Activated T-cell treated with anti-CD3 and anti-CD28 coated beads, Interleukin-2, amount 50 U/mL, for 72 hours (primary cell): ENCODE measurements at regions not wholly inside any gene's neighbourhood (a gene's known extent, or its start where the extent isn't known, plus 50 kb on each side); places are given as distances from the start of the nearest gene placed in this dataset.

ENCODE experiments used
- ATAC-seq, 2 donors: fragments of 150-1000 bp; cut with Tn5 transposase; replicated peaks in 1 of 2; 2 replicates each; pipeline ENCODE4 v1.10.0; 2021; ENCODE audit warnings: moderate library complexity in 2 of 2, mild to moderate bottlenecking in 1 of 2
- DNase-seq, 2 donors: peaks; one replicate each; pipeline ENCODE4 v3.0.0; 2021 to 2022; ENCODE audit warnings: mixed read lengths in 1 of 2
- H3K27ac Mint-ChIP-seq: one replicate; pipeline ENCODE4 v1.8.0; 2022; ENCODE audit warnings: mild to moderate bottlenecking, moderate library complexity, mixed read lengths
- H3K27me3 Mint-ChIP-seq: one replicate; pipeline ENCODE4 v1.8.0; 2022; ENCODE audit warnings: low read depth, mixed read lengths
- H3K36me3 Mint-ChIP-seq, 2 donors: one replicate each; pipeline ENCODE4 v1.8.0; 2022; ENCODE audit warnings: mixed read lengths in 2 of 2, mild to moderate bottlenecking in 1 of 2; ENCODE audit not compliant: insufficient read depth in 2 of 2
- H3K4me1 Mint-ChIP-seq: one replicate; pipeline ENCODE4 v1.8.0; 2022; ENCODE audit warnings: low read depth, mixed read lengths
- H3K4me3 Mint-ChIP-seq, 2 donors: one replicate each; pipeline ENCODE4 v1.8.0; 2022; ENCODE audit warnings: mild to moderate bottlenecking in 2 of 2, mixed read lengths in 2 of 2, moderate library complexity in 2 of 2
- H3K9me3 Mint-ChIP-seq, 2 donors: one replicate each; pipeline ENCODE4 v1.8.0; 2022; ENCODE audit warnings: mixed read lengths in 2 of 2

DNA sequence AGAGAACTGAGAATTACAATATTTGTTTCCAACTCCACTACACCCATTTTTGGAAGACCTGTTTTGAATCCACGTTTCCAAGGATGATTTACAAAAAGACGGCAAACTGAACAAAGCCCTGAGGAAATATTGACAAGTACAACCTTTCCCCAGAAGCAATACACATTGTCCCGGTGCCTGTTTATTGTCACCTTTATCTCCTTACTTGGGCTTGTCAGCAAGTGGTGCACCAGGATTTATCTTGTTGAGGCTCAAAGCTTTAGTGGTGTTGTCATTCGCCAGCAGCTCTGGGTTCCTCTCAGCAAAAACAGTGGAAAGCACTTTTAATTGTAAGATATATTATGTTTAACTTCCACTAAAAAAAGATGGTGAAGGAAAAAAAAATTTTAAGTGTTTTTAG lies 1191.9 kb upstream of the TENM4 start:
- ATAC-seq (no peak), DNase-seq (no peak)
- peaks cover 4 to 6% of the 10 kb centered on the region in 2 donors for H3K9me3 Mint-ChIP-seq
- no peak overlapping the region for H3K4me3 Mint-ChIP-seq
- H3K4me1 Mint-ChIP-seq: no peaks in the 10 kb centered on the region
- H3K36me3 Mint-ChIP-seq: no peaks in the 10 kb centered on the region
- no peak overlapping the region for H3K27ac Mint-ChIP-seq
- H3K27me3 Mint-ChIP-seq: no peaks in the 10 kb centered on the region

DNA sequence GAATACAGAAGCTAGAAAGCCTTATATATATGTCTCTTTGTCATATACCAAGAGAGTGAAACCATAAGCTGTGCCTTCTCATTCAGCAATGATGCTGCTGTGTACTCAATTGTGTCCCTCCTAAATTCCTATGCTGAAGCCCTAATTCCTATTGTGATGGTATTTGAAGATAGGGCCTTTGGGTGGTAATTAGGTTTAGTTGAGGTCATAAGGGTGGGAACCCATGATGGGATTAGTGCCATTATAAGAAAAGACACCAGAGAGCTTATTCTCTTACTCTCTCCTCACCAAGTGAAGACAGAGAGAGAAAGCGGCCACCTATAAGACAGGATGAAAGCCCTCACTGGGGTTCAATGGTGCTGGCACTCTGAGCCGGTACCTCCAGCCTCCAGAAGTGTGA lies 1191.3 kb upstream of the TENM4 start:
- H3K27me3 Mint-ChIP-seq: no peaks in the 10 kb centered on the region
- no peak for DNase-seq
- H3K4me3 Mint-ChIP-seq: no peak overlapping the region
- no peaks in the 10 kb centered on the region for H3K36me3 Mint-ChIP-seq
- no peaks in the 10 kb centered on the region for H3K4me1 Mint-ChIP-seq
- H3K9me3 Mint-ChIP-seq: peaks cover 4 to 6% of the 10 kb centered on the region in 2 donors
- H3K27ac Mint-ChIP-seq: no peak overlapping the region
- no peak for ATAC-seq

DNA sequence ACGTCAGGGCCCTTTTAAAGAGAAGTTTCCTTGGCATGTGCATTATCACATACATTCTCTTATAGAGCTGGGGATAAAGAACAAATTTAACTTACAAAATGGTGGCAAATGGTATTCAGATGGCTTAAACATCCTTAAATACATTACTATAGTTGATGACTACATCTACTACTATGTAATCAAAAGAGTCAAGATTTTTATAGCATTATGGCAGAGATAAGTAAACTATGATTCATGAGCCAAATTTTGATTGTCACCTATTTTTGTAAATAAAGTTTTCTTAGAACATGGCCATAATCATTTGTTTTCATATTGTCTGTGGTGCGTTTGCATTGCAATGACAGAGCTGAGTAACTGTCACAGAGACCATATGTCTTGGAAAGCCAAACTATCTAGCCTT lies 1188.6 kb upstream of the TENM4 start:
- DNase-seq (no peak), ATAC-seq (no peak)
- no peak overlapping the region for H3K4me3 Mint-ChIP-seq
- no peaks in the 10 kb centered on the region for H3K27me3 Mint-ChIP-seq
- H3K4me1 Mint-ChIP-seq: no peaks in the 10 kb centered on the region
- H3K9me3 Mint-ChIP-seq: peaks cover 0 to 3% of the 10 kb centered on the region in 2 donors
- no peaks in the 10 kb centered on the region for H3K36me3 Mint-ChIP-seq
- no peak overlapping the region for H3K27ac Mint-ChIP-seq

DNA sequence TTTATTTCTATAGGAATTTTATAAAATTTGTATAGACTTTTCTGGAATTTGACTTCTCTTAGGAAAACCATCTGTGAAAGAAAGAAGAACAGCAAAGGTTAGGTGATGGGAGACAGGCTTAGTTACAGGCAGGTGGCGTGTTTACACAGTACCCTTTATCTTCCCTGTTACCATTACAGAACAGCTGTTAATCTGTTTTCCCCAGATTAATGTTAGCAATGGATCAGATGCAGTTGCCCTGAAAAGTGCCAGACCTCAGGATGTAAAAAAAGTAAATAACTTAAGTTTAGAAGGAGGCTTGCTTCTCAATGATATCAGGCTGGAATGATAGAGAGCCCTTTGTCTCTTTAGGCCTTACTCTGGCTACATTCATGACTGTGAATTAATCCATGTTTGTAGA lies 1186.5 kb upstream of the TENM4 start:
- H3K4me3 Mint-ChIP-seq: no peak overlapping the region

DNA sequence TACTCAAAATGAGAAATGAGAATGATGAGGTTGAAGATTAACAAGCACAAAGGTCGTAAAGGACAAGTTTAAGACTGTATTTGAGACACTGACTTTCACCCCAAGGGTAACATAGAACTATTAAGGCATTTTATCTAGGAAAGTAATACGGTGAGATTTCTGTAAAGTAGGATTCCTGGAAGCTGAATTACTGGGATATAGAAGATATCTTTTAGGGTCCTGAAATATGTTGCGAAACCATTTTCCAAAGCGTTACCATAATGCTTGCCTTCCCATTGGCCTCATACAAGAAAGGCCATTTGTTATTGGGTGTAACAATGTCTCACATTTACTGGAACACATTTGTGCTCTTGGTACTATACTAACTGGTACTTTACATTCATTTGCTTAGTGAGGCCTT lies 1185.9 kb upstream of the TENM4 start:
- H3K9me3 Mint-ChIP-seq: peaks cover 3 to 5% of the 10 kb centered on the region in 2 donors

More for the DNA sequence above, 1186.5 kb upstream of the TENM4 start:
- no peaks in the 10 kb centered on the region for H3K4me1 Mint-ChIP-seq
- no peak for DNase-seq
- peaks cover 3 to 5% of the 10 kb centered on the region in 2 donors for H3K9me3 Mint-ChIP-seq
- H3K36me3 Mint-ChIP-seq: no peaks in the 10 kb centered on the region
- H3K27me3 Mint-ChIP-seq: no peaks in the 10 kb centered on the region
- H3K27ac Mint-ChIP-seq: no peak overlapping the region
- ATAC-seq: no peak

DNA sequence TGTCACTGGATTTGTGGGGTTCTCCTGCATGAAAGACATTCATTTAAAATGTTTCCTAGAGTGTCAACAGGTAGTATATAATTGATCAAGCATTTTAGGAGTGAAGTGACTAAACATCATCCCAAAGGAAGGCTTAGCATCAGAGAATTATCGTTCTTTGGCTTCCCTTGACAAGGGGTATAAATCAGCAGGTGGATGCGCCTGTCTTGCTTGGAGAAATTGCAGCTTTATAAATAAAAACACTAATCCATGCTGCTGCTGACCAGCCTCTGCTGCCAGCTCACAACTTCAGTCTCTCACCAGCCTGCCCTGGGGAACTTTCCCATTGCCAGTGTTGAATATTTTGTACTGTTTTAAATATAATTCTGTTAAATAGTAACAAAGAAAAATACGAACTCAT lies 1184.7 kb upstream of the TENM4 start:
- Mint-ChIP-seq H3K27me3 (no peaks in the 10 kb centered on the region), H3K4me3 (no peak overlapping the region), H3K36me3 (no peaks in the 10 kb centered on the region), H3K27ac (no peak overlapping the region), H3K4me1 (no peaks in the 10 kb centered on the region), H3K9me3 (peaks cover 3 to 5% of the 10 kb centered on the region in 2 donors)
- ATAC-seq: no peak
- DNase-seq: no peak

More for the DNA sequence above, 1185.9 kb upstream of the TENM4 start:
- no peak overlapping the region for H3K4me3 Mint-ChIP-seq
- H3K36me3 Mint-ChIP-seq: no peaks in the 10 kb centered on the region
- no peak overlapping the region for H3K27ac Mint-ChIP-seq
- no peaks in the 10 kb centered on the region for H3K4me1 Mint-ChIP-seq
- ATAC-seq: no peak
- no peak for DNase-seq
- no peaks in the 10 kb centered on the region for H3K27me3 Mint-ChIP-seq

DNA sequence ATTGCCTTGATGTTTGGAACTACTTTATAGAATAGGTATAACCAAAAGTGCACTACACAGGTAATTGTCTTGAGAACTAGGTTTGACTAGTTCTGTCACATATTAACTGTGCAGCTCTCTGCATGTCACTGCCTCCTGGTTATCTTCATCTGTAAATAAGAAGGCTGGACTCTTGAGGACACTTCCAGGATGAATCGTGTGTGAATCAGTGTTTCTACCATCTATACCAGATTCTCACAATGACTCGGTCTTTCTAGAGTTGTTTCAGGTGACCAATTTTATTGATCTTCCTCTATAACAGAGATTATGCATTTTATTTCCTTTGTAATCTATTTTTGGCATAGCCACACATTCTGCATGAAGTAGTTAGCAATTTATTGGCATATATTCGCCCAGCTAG lies 1181.0 kb upstream of the TENM4 start:
- H3K27me3 Mint-ChIP-seq: no peaks in the 10 kb centered on the region
- H3K4me1 Mint-ChIP-seq: no peaks in the 10 kb centered on the region
- H3K27ac Mint-ChIP-seq: no peak overlapping the region
- DNase-seq (no peak), ATAC-seq (no peak)
- no peak overlapping the region for H3K4me3 Mint-ChIP-seq
- peaks cover 0 to 1% of the 10 kb centered on the region in 2 donors for H3K36me3 Mint-ChIP-seq
- peaks cover 2 to 11% of the 10 kb centered on the region in 2 donors for H3K9me3 Mint-ChIP-seq

DNA sequence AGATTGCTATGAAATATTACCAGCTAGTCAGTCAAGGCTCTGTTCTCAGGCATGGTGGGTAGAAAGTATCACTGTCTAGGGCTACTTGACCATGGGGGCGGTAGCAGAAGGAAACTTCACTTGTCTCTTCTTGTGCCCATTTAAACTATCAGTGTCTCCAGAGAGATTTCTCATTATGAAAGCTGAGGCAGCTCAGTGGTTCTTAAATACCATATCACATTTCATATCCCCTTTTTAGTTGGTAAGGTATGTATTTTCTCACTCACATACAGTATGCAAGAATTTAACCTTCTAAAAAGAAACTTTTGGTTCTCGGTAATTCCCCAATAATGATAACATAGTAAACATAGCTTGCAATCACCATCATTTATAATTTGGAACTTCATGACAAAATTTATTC lies 1180.0 kb upstream of the TENM4 start:
- no peak for DNase-seq
- no peak for ATAC-seq
- H3K27ac Mint-ChIP-seq: no peak overlapping the region
- no peaks in the 10 kb centered on the region for H3K4me1 Mint-ChIP-seq
- H3K27me3 Mint-ChIP-seq: no peaks in the 10 kb centered on the region
- H3K36me3 Mint-ChIP-seq: peaks cover 0 to 1% of the 10 kb centered on the region in 2 donors
- H3K9me3 Mint-ChIP-seq: peaks cover 2 to 11% of the 10 kb centered on the region in 2 donors
- no peak overlapping the region for H3K4me3 Mint-ChIP-seq

DNA sequence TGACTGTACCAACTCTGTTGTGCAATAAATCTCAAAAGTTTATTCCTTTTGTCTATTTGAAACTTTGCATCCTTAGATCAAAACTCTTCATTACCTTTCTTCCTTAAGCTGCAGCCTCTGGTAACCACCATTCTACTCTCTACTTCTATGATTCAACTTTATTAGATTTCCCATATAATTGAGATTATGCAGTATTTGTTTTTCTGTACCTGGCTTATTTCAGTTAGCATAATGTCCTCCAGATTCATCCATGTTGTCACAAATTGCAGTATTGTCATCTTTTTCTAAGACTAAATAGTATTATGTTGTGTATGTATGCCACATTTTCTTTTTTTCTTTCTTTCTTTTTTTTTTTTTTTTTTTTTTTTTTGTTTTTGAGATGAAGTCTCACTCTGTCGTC lies 1176.3 kb upstream of the TENM4 start:
- ATAC-seq (no peak), DNase-seq (no peak)
- peaks cover 9 to 11% of the 10 kb centered on the region in 2 donors for H3K9me3 Mint-ChIP-seq
- H3K4me3 Mint-ChIP-seq: no peak overlapping the region
- H3K4me1 Mint-ChIP-seq: no peaks in the 10 kb centered on the region
- no peak overlapping the region for H3K27ac Mint-ChIP-seq
- H3K27me3 Mint-ChIP-seq: no peaks in the 10 kb centered on the region
- H3K36me3 Mint-ChIP-seq: peaks cover 0 to 1% of the 10 kb centered on the region in 2 donors

DNA sequence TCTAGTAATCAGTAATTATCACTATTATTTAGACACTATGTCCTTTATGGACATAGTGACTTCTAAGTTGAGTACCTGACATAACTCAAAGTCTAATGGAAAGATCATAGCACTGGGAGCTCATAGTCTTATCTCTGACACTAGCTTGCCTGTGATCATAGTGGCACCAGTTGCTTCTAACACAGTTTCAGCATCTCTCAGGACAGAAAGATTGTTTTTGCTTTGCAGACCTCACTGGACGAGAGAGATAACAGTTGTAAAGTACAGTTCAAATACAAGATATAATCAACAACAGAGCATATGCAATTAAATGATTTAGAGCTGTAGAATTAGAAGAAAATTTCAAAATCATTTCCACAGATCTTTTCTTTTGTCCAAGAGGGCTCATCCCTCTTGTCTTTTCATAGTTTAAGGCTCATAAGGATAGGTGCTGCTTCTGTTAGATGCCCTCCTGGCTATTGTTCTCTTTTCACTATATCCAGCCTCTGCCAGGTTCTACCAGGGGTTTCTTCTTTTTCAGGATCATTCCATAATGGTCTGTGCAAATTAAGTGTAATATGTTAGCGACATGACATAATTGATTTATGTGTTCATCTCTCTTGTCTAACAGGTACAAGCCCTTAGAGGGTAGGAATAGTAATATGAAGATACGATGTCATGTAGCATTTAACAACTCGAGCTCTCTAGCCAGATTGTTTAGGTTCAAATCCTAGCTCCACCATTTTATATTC lies 1175.4 kb upstream of the TENM4 start:
- Mint-ChIP-seq H3K36me3 (peaks cover 0 to 1% of the 10 kb centered on the region in 2 donors), H3K9me3 (peaks cover 10 to 11% of the 10 kb centered on the region in 2 donors), H3K27me3 (no peaks in the 10 kb centered on the region), H3K4me1 (no peaks in the 10 kb centered on the region), H3K27ac (no peak overlapping the region), H3K4me3 (no peak overlapping the region)
- ATAC-seq: no peak
- no peak for DNase-seq

DNA sequence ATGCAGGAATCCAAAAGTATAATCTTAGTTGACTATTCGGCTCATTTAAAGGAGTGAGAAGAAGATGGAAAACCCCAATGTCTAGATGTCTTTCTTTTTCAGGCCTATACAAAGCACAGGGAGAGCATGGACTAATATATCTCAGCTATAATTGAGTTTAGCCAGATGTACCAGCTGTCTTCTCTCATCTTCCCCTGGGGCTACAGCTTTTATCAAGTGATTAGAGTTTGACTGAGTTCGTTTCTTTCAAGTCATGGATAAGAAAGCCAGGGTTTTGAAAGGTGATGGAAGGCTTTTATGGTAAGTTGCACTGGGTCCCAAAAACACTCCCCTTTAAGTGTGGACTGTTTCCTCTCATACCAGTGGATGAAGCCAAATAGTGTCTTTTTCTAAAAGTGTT lies 1172.8 kb upstream of the TENM4 start:
- ATAC-seq (no peak), DNase-seq (no peak)
- H3K9me3 Mint-ChIP-seq: peaks cover 11 to 20% of the 10 kb centered on the region in 2 donors
- peaks cover 0 to 1% of the 10 kb centered on the region in 2 donors for H3K36me3 Mint-ChIP-seq
- H3K27ac Mint-ChIP-seq: no peak overlapping the region
- H3K4me3 Mint-ChIP-seq: no peak overlapping the region
- no peaks in the 10 kb centered on the region for H3K27me3 Mint-ChIP-seq
- H3K4me1 Mint-ChIP-seq: no peaks in the 10 kb centered on the region

DNA sequence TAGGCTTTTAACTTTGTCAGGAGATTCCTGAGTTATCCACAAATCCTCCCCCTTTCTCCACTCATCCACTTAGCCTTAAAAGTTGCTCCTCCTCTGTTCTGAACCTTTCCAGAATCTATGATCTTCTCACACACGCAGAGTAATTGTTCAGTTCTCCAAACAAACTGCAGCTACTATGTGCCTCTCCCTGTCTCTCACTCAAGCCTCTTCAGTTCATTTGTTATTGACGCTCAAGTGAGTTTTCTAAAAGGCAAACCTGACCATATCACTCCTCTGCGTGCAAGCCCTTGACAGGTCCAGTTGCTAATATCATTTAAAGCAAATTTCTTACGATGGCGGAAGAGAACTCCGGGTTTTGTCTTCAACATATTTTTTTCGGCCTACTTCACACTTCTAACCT lies 1169.7 kb upstream of the TENM4 start:
- peaks cover 12 to 16% of the 10 kb centered on the region in 2 donors for H3K9me3 Mint-ChIP-seq
- no peak overlapping the region for H3K27ac Mint-ChIP-seq
- DNase-seq: no peak
- H3K4me1 Mint-ChIP-seq: no peaks in the 10 kb centered on the region
- no peak for ATAC-seq
- no peak overlapping the region for H3K4me3 Mint-ChIP-seq
- no peaks in the 10 kb centered on the region for H3K36me3 Mint-ChIP-seq
- H3K27me3 Mint-ChIP-seq: no peaks in the 10 kb centered on the region

DNA sequence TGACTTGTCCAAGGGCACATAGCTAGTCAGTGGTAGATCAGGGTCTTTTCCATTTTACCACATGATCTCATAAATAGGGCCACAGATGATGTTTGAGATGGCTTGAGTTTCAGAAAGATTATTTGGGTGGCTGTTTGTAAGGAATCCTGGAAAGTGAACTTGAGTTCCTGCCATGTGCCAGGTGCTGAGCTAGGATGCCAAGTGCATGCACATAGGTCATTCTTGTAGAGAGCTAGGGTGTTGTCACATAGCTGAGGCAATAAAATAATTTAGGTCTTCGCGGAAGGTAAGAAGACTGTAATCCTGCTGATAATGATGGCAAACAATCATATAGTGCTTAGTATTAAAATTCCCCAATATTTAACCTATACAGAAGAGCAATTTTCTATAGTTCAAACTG lies 1162.6 kb upstream of the TENM4 start:
- no peaks in the 10 kb centered on the region for H3K27me3 Mint-ChIP-seq
- H3K4me3 Mint-ChIP-seq: no peak overlapping the region
- H3K4me1 Mint-ChIP-seq: no peaks in the 10 kb centered on the region
- peaks cover 9 to 10% of the 10 kb centered on the region in 2 donors for H3K9me3 Mint-ChIP-seq
- H3K36me3 Mint-ChIP-seq: no peaks in the 10 kb centered on the region
- ATAC-seq (no peak), DNase-seq (no peak)
- no peak overlapping the region for H3K27ac Mint-ChIP-seq

DNA sequence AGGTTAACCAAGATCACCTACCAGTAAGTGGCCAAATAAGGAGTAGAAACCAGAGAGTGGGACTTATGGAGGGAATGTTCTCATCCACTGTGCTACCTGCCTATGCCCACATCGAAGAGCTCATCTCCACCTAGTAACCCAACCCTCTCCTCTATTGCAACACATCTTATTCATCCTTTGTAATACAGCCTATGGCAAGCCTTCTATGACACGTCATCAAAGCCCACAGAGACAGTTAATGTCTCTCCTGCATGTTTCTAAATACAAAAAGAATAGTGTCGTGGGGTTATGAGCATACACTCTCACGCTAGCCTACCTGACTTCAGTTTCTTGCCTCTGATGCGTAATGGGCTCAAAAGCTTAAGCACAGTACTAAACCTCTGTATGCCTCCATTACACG lies 1158.1 kb upstream of the TENM4 start:
- ATAC-seq: no peak

More for the DNA sequence above, 1158.1 kb upstream of the TENM4 start:
- no peak overlapping the region for H3K4me3 Mint-ChIP-seq
- H3K4me1 Mint-ChIP-seq: no peaks in the 10 kb centered on the region
- H3K27me3 Mint-ChIP-seq: no peaks in the 10 kb centered on the region
- peaks cover 8 to 10% of the 10 kb centered on the region in 2 donors for H3K9me3 Mint-ChIP-seq
- DNase-seq: no peak
- peaks cover 0 to 1% of the 10 kb centered on the region in 2 donors for H3K36me3 Mint-ChIP-seq
- no peak overlapping the region for H3K27ac Mint-ChIP-seq
